WTC11 (cell line): ENCODE measurements at regions not wholly inside any gene's neighbourhood (a gene's known extent, or its start where the extent isn't known, plus 50 kb on each side); places are given as distances from the start of the nearest gene placed in this dataset.
A peak's percentile ranks its signal among the peaks of the same experiment; 100 is the strongest.

Experiments used
- ATAC-seq: fragments of 200-7000 bp; cut with Tn5 transposase; 2 replicates; pipeline ENCODE4 v1.10.0; 2021; ENCODE audit warnings: mild to moderate bottlenecking, moderate library complexity
- CTCF ChIA-PET: fragments of 300-600 bp; sonication (Branson Sonifier 250); formaldehyde crosslinking; loops from one replicate; lab custom pipeline; 2021; ENCODE audit warnings: antibody characterized with exemption; lab: Charles Lee
- POLR2A ChIA-PET: fragments of 350-600 bp; sonication (Branson Sonifier 250); formaldehyde crosslinking; loops from one replicate; lab custom pipeline; 2021; ENCODE audit warnings: antibody characterized with exemption; lab: Charles Lee
- DNase-seq: peaks from one replicate; pipeline ENCODE4 v3.0.0; 2021; ENCODE audit warnings: low spot score
- H3K27ac Mint-ChIP-seq: 2 replicates; pipeline ENCODE4 v1.8.0; 2021; ENCODE audit warnings: mixed read lengths
- H3K27me3 Mint-ChIP-seq: 2 replicates; pipeline ENCODE4 v1.8.0; 2021; ENCODE audit warnings: low read depth, mild to moderate bottlenecking, moderate library complexity, mixed read lengths
- H3K36me3 Mint-ChIP-seq: 2 replicates; pipeline ENCODE4 v1.8.0; 2021; ENCODE audit warnings: mixed read lengths
- H3K4me1 Mint-ChIP-seq: 2 replicates; pipeline ENCODE4 v1.8.0; 2022; ENCODE audit warnings: mixed read lengths
- H3K4me3 Mint-ChIP-seq: 2 replicates; pipeline ENCODE4 v1.8.0; 2021; ENCODE audit warnings: mild to moderate bottlenecking, moderate library complexity, mixed read lengths
- H3K9me3 Mint-ChIP-seq: 2 replicates; pipeline ENCODE4 v1.8.0; 2021; ENCODE audit warnings: mixed read lengths
- AR ChIP-seq: fragments of 250-450 bp; sonication (Bioruptor Pico); IDR thresholded peaks from 2 replicates; pipeline ENCODE4 v1.9.0; 2021; ENCODE audit warnings: mild to moderate bottlenecking
- ARID4B ChIP-seq: sonication (generic); formaldehyde crosslinking; IDR thresholded peaks from 2 replicates; pipeline ENCODE4 v1.8.0; 2023; ENCODE audit warnings: missing genetic modification reagents, mild to moderate bottlenecking, borderline replicate concordance
- CBFB ChIP-seq: sonication (generic); formaldehyde crosslinking; IDR thresholded peaks from 2 replicates; pipeline ENCODE4 v1.8.1; 2022; ENCODE audit warnings: mild to moderate bottlenecking, low read depth, missing genetic modification reagents
- CDX4 ChIP-seq: fragments of 250-450 bp; sonication (Bioruptor Pico); IDR thresholded peaks from 2 replicates; pipeline ENCODE4 v1.9.0; 2021; ENCODE audit warnings: moderate library complexity, mild to moderate bottlenecking, inconsistent platforms, borderline replicate concordance
- CTCF ChIP-seq: fragments of 200-600 bp; IDR thresholded peaks from 2 replicates; pipeline ENCODE4 v1.8.0; 2022; ENCODE audit warnings: antibody characterized with exemption
- E2F4 ChIP-seq: sonication (generic); formaldehyde crosslinking; IDR thresholded peaks from 2 replicates; pipeline ENCODE4 v1.8.1; 2022; ENCODE audit warnings: low read depth, mild to moderate bottlenecking, moderate library complexity, missing genetic modification reagents, borderline replicate concordance
- E2F5 ChIP-seq: sonication (generic); formaldehyde crosslinking; IDR thresholded peaks from 2 replicates; pipeline ENCODE4 v1.8.1; 2022; ENCODE audit warnings: mild to moderate bottlenecking, moderate library complexity, missing genetic modification reagents
- FOXP1 ChIP-seq: sonication (generic); formaldehyde crosslinking; IDR thresholded peaks from 2 replicates; pipeline ENCODE4 v1.8.0; 2022; ENCODE audit warnings: missing genetic modification reagents, mild to moderate bottlenecking, moderate library complexity, borderline replicate concordance
- GRHL2 ChIP-seq: fragments of 250-450 bp; sonication (Bioruptor Pico); IDR thresholded peaks from 2 replicates; pipeline ENCODE4 v1.8.0; 2022; ENCODE audit warnings: mild to moderate bottlenecking, moderate library complexity; ENCODE audit not compliant: insufficient replicate concordance, severe bottlenecking
- HMGA2 ChIP-seq: fragments of 250-450 bp; sonication (Bioruptor Pico); IDR thresholded peaks from 2 replicates; pipeline ENCODE4 v1.4.0; 2021; ENCODE audit warnings: mild to moderate bottlenecking, moderate library complexity
- HMGXB4 ChIP-seq: sonication (generic); formaldehyde crosslinking; IDR thresholded peaks from 2 replicates; pipeline ENCODE4 v1.8.1; 2023; ENCODE audit warnings: mild to moderate bottlenecking, moderate library complexity, missing genetic modification reagents
- NFATC4 ChIP-seq: fragments of 250-450 bp; sonication (Bioruptor Pico); IDR thresholded peaks from 2 replicates; pipeline ENCODE4 v1.9.0; 2021; ENCODE audit warnings: mild to moderate bottlenecking
- SMAD4 ChIP-seq: sonication (generic); formaldehyde crosslinking; IDR thresholded peaks from 2 replicates; pipeline ENCODE4 v1.8.0; 2022; ENCODE audit warnings: mild to moderate bottlenecking, missing genetic modification reagents

- no peak overlapping the region for H3K4me3 Mint-ChIP-seq
- POLR2A ChIA-PET = no interaction called here
- H3K4me1 Mint-ChIP-seq = peaks cover 18% of the 10 kb centered on the region
- H3K9me3 Mint-ChIP-seq = peaks cover 12% of the 10 kb centered on the region
- no peaks in the 10 kb centered on the region; the same call in 1 of the 2 replicates for H3K27me3 Mint-ChIP-seq
- peak overlapping the region; percentile 19 for H3K27ac Mint-ChIP-seq
- no peak for ATAC-seq
- CTCF ChIA-PET = interaction anchor here (2.9 kb wide), 1 partner anchor 14 kb away, joined by 26 read pairs; no protein-coding TSS in a partner anchor
- no peak for DNase-seq
- no peaks in the 10 kb centered on the region for H3K36me3 Mint-ChIP-seq
- no peak for TF ChIP-seq E2F5 (CRISPR knock-in tag)
- no peak for TF ChIP-seq FOXP1
- no peak for TF ChIP-seq NFATC4 (CRISPR knock-in tag)
- no peak for TF ChIP-seq GRHL2
- no peak for TF ChIP-seq E2F4 (CRISPR knock-in tag)
- no peak for TF ChIP-seq ARID4B
- no peak for TF ChIP-seq CDX4 (CRISPR knock-in tag)
Observed at GRCh38 chr5:61754792-61755191, 422.7 kb downstream of the ZSWIM6 start.

GRCh38 chr5:61755726-61756222 lies 423.7 kb downstream of the ZSWIM6 start:
- ChIA-PET CTCF (interaction anchor here (2.9 kb wide), 1 partner anchor 13 kb away, joined by 26 read pairs; no protein-coding TSS in a partner anchor), POLR2A (no interaction called here)
- Mint-ChIP-seq H3K27me3 (no peaks in the 10 kb centered on the region; the same call in 1 of the 2 replicates), H3K4me1 (peaks cover 18% of the 10 kb centered on the region), H3K27ac (no peak overlapping the region), H3K36me3 (peaks cover 5% of the 10 kb centered on the region), H3K9me3 (peaks cover 16% of the 10 kb centered on the region), H3K4me3 (no peak overlapping the region)
- ATAC-seq (no peak), DNase-seq (no peak)
- TF ChIP-seq CTCF = no peak
- no peak for TF ChIP-seq HMGXB4 (CRISPR knock-in tag)
- TF ChIP-seq AR (CRISPR knock-in tag) = no peak
- TF ChIP-seq SMAD4 (CRISPR knock-in tag) = no peak
- TF ChIP-seq ARID4B = no peak
- TF ChIP-seq CBFB (CRISPR knock-in tag) = no peak
- TF ChIP-seq HMGA2 (CRISPR knock-in tag) = no peak
